ENCODE measurements at regions not wholly inside any gene's neighbourhood (a gene's known extent, or its start where the extent isn't known, plus 50 kb on each side); places are given as distances from the start of the nearest gene placed in this dataset.

DNA sequence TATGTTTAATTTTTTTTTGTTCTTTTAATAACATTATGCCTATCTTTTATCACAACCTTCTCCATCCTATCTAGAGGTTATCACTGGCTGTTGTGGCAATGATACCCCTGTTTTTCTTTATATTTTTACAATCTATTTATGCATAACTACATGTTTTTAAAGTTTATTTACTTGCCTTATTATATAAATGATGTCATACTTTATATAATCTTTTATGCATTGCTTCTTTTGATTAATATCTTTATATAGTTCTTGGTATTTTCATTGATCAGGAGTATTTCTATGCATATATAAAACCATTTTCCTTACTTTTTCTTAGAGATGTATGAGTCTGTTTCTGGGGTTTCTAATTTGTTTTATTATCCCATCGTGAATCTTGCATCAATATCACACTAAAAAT is 719.8 kb upstream of the RAG2 start:
- ChIA-PET POLR2A (no interaction called here), SMC1A (ENCODE audit: uncharacterized antibody, unreplicated experiment) (no interaction called here), RAD21 (ENCODE audit: unreplicated experiment) (no interaction called here), CTCF (no interaction called here)
- Histone ChIP-seq H3K27me3 (replicated peaks in 1 of 2; ENCODE audit: control insufficient read depth in 2 of 2, insufficient read depth in 2 of 2, low read length in 1 of 2) (no peaks in the 10 kb centered on the region), H3K4me3 (no peak overlapping the region), H3K79me2 (ENCODE audit: control insufficient read depth, insufficient read depth, low read length) (no peaks in the 10 kb centered on the region), H4K20me1 (ENCODE audit: control insufficient read depth, insufficient read depth) (no peaks in the 10 kb centered on the region), H3K27ac (ENCODE audit: control insufficient read depth, insufficient read depth) (no peak overlapping the region), H3K9ac (ENCODE audit: control insufficient read depth, insufficient read depth, low read length) (no peak overlapping the region), H3K4me1 (ENCODE audit: control insufficient read depth, insufficient read depth, low read length) (no peaks in the 10 kb centered on the region), H3K4me2 (ENCODE audit: control insufficient read depth, insufficient read depth) (no peak overlapping the region), H2AFZ (ENCODE audit: control insufficient read depth, low read depth, low read length) (no peak overlapping the region), H3K36me3 (ENCODE audit: control insufficient read depth in 2 of 2, insufficient read depth in 2 of 2, low read length in 1 of 2) (no peaks in the 10 kb centered on the region), H3K9me3 (replicated peaks; ENCODE audit: control insufficient read depth, insufficient read depth, low read length) (no peaks in the 10 kb centered on the region)
- WGBS (ENCODE audit: insufficient coverage, insufficient replicate concordance, low lambda C conversion rate, missing lambda C conversion rate), result 0% methylated on average over 1 of the region's 1 CpG
- no TSS peak for BruUV-seq (replicated peaks)
- ATAC-seq (no peak), DNase-seq (ENCODE audit: low read depth, low spot score) (no peak), FAIRE-seq (no peak)
- in situ Hi-C loops (cut with MboI), result no loop called here
- intact Hi-C loops (cut with micrococcal nuclease; ENCODE audit: unreplicated experiment), result no loop called here
- TF ChIP-seq POLR2A (IDR thresholded peaks at IDR 0.05; ENCODE audit: low read depth, low read length) (no peak), NFXL1 (IDR thresholded peaks at IDR 0.05; ENCODE audit: borderline replicate concordance) (no peak), NR2C1 (IDR thresholded peaks at IDR 0.05) (no peak), POLR2AphosphoS5 (IDR thresholded peaks at IDR 0.05; ENCODE audit: low read length) (no peak)
- TF ChIP-seq, protein P1, sequence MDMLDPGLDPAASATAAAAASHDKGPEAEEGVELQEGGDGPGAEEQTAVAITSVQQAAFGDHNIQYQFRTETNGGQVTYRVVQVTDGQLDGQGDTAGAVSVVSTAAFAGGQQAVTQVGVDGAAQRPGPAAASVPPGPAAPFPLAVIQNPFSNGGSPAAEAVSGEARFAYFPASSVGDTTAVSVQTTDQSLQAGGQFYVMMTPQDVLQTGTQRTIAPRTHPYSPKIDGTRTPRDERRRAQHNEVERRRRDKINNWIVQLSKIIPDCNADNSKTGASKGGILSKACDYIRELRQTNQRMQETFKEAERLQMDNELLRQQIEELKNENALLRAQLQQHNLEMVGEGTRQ (IDR thresholded peaks at IDR 0.05; ENCODE audit: borderline replicate concordance, low read depth, low read length), result no peak

DNA sequence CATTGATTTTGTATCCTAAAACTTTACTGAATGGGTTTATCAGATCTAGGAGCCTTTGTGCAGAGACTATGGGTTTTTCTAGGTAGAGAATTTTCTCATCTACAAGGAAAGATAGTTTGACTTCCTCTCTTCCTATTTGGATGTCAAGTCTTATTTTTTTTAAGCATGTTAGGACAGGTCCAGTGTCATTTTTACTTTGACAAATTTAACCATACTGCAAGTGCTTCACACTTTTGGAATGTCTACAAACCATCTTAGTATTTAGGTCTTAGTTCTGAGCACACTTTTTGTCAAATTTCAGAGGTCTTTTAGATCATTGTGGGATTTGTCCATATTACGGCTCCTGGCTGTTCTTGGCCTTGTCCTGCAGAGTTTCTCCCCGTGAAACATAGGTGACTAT is 715.2 kb upstream of the RAG2 start:
- Histone ChIP-seq H3K27me3 (replicated peaks in 1 of 2; ENCODE audit: control insufficient read depth in 2 of 2, insufficient read depth in 2 of 2, low read length in 1 of 2) (no peaks in the 10 kb centered on the region), H3K9me3 (replicated peaks; ENCODE audit: control insufficient read depth, insufficient read depth, low read length) (no peaks in the 10 kb centered on the region), H3K4me2 (ENCODE audit: control insufficient read depth, insufficient read depth) (no peak overlapping the region), H3K4me1 (ENCODE audit: control insufficient read depth, insufficient read depth, low read length) (no peaks in the 10 kb centered on the region), H3K9ac (ENCODE audit: control insufficient read depth, insufficient read depth, low read length) (no peak overlapping the region), H3K36me3 (ENCODE audit: control insufficient read depth in 2 of 2, insufficient read depth in 2 of 2, low read length in 1 of 2) (no peaks in the 10 kb centered on the region), H3K27ac (ENCODE audit: control insufficient read depth, insufficient read depth) (no peak overlapping the region), H3K79me2 (ENCODE audit: control insufficient read depth, insufficient read depth, low read length) (no peaks in the 10 kb centered on the region), H2AFZ (ENCODE audit: control insufficient read depth, low read depth, low read length) (no peak overlapping the region), H3K4me3 (no peak overlapping the region), H4K20me1 (ENCODE audit: control insufficient read depth, insufficient read depth) (no peaks in the 10 kb centered on the region)
- DNase-seq (ENCODE audit: low read depth, low spot score), result no peak
- ChIA-PET SMC1A (ENCODE audit: uncharacterized antibody, unreplicated experiment) (no interaction called here), POLR2A (no interaction called here), CTCF (no interaction called here), RAD21 (ENCODE audit: unreplicated experiment) (no interaction called here)
- intact Hi-C loops (cut with micrococcal nuclease; ENCODE audit: unreplicated experiment) (no loop called here), in situ Hi-C loops (cut with MboI) (no loop called here)
- no peak for ATAC-seq
- TF ChIP-seq MEF2A (IDR thresholded peaks at IDR 0.05; ENCODE audit: insufficient read depth, low read depth, low read length) (no peak), MEF2B (IDR thresholded peaks at IDR 0.05; ENCODE audit: partially characterized antibody, poor library complexity, severe bottlenecking) (no peak), NR2F1 (conservative IDR thresholded peaks at IDR 0.05) (no peak), ZSCAN29 (IDR thresholded peaks at IDR 0.05) (no peak), HDGF (IDR thresholded peaks at IDR 0.05) (no peak), IRF4 (IDR thresholded peaks at IDR 0.05; ENCODE audit: low read depth, low read length) (no peak)
- TF ChIP-seq, protein P2, sequence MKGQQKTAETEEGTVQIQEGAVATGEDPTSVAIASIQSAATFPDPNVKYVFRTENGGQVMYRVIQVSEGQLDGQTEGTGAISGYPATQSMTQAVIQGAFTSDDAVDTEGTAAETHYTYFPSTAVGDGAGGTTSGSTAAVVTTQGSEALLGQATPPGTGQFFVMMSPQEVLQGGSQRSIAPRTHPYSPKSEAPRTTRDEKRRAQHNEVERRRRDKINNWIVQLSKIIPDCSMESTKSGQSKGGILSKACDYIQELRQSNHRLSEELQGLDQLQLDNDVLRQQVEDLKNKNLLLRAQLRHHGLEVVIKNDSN (IDR thresholded peaks at IDR 0.05; ENCODE audit: borderline replicate concordance, extremely low read length, insufficient read depth, low read depth, low read length), result no peak
- FAIRE-seq, result no peak
- BruUV-seq (replicated peaks), result no TSS peak
- 0% methylated on average over 2 of the region's 2 CpGs for WGBS (ENCODE audit: insufficient coverage, insufficient replicate concordance, low lambda C conversion rate, missing lambda C conversion rate)

Data from GM12878 (cell line).